ENCODE measurements at regions not wholly inside any gene's neighbourhood (a gene's known extent, or its start where the extent isn't known, plus 50 kb on each side); places are given as distances from the start of the nearest gene placed in this dataset.

- H3K27me3 ChIP-seq: no peaks in the 10 kb centered on the region
- H3K27ac ChIP-seq: no peak overlapping the region
- H3K4me3 ChIP-seq: no peak overlapping the region
- H3K9me3 ChIP-seq: no peaks in the 10 kb centered on the region
- intact Hi-C loops (cut with DNase I; ENCODE audit: low total_unique reads) (no loop called here), in situ Hi-C loops (cut with MboI; ENCODE audit: low pct_ligation_motif_present in 1 of 4, low pct_unique_long_range_greater_than_20kb in 1 of 4, low sequenced_read_pairs in 3 of 4) (no loop called here)
- no peak for DNase-seq
- WGBS, 2 donors (ENCODE audit: low coverage in 1 of 2): 96% methylated on average over 1 of the region's 1 CpG; no CpG with 5 or more reads in 1 of the 2 donors
- no peaks in the 10 kb centered on the region for H3K4me1 ChIP-seq
- no peak for TF ChIP-seq POLR2A (IDR thresholded peaks at IDR 0.05)
- no peak for TF ChIP-seq POLR2AphosphoS5 (IDR thresholded peaks at IDR 0.05)
- TF ChIP-seq CTCF (IDR thresholded peaks at IDR 0.05): no peak
- TF ChIP-seq EP300 (IDR thresholded peaks at IDR 0.05; ENCODE audit: low read depth): no peak
- H3K36me3 ChIP-seq: no peaks in the 10 kb centered on the region
These were observed 652.1 kb downstream of the TLE4 start for GRCh38 chr9:80223897-80224296.

GRCh38 chr9:80222466-80223169 is 650.9 kb downstream of the TLE4 start:
- H3K27ac ChIP-seq: no peak overlapping the region
- in situ Hi-C loops (cut with MboI; ENCODE audit: low pct_ligation_motif_present in 1 of 4, low pct_unique_long_range_greater_than_20kb in 1 of 4, low sequenced_read_pairs in 3 of 4): no loop called here
- H3K4me3 ChIP-seq: no peak overlapping the region
- 76% methylated on average over 3 of the region's 3 CpGs for WGBS, 2 donors (ENCODE audit: low coverage in 1 of 2)
- no peaks in the 10 kb centered on the region for H3K4me1 ChIP-seq
- H3K36me3 ChIP-seq: no peaks in the 10 kb centered on the region
- intact Hi-C loops (cut with DNase I; ENCODE audit: low total_unique reads): no loop called here
- TF ChIP-seq POLR2AphosphoS5 (IDR thresholded peaks at IDR 0.05): no peak
- no peak for TF ChIP-seq EP300 (IDR thresholded peaks at IDR 0.05; ENCODE audit: low read depth)
- no peak for TF ChIP-seq CTCF (IDR thresholded peaks at IDR 0.05)
- TF ChIP-seq POLR2A (IDR thresholded peaks at IDR 0.05): no peak
- DNase-seq: no peak
- H3K27me3 ChIP-seq: no peaks in the 10 kb centered on the region
- H3K9me3 ChIP-seq: no peaks in the 10 kb centered on the region

GRCh38 chr9:80218328-80218727 is 646.6 kb downstream of the TLE4 start:
- WGBS, 2 donors (ENCODE audit: low coverage in 1 of 2): 73% methylated on average over 6 of the region's 6 CpGs; no CpG with 5 or more reads in 1 of the 2 donors
- intact Hi-C loops (cut with DNase I; ENCODE audit: low total_unique reads): no loop called here
- H3K27ac ChIP-seq: no peak overlapping the region
- no peaks in the 10 kb centered on the region for H3K36me3 ChIP-seq
- no peaks in the 10 kb centered on the region for H3K9me3 ChIP-seq
- TF ChIP-seq EP300 (IDR thresholded peaks at IDR 0.05; ENCODE audit: low read depth) (no peak), CTCF (IDR thresholded peaks at IDR 0.05) (no peak), POLR2AphosphoS5 (IDR thresholded peaks at IDR 0.05) (no peak), POLR2A (IDR thresholded peaks at IDR 0.05) (no peak)
- no peaks in the 10 kb centered on the region for H3K4me1 ChIP-seq
- no peaks in the 10 kb centered on the region for H3K27me3 ChIP-seq
- no peak for DNase-seq
- no peak overlapping the region for H3K4me3 ChIP-seq
- in situ Hi-C loops (cut with MboI; ENCODE audit: low pct_ligation_motif_present in 1 of 4, low pct_unique_long_range_greater_than_20kb in 1 of 4, low sequenced_read_pairs in 3 of 4): no loop called here

- Histone ChIP-seq H3K4me1 (no peaks in the 10 kb centered on the region), H3K9me3 (peaks cover 0 to 4% of the 10 kb centered on the region in 2 donors), H3K4me3 (no peak overlapping the region), H3K27me3 (no peaks in the 10 kb centered on the region), H3K36me3 (no peaks in the 10 kb centered on the region), H3K27ac (no peak overlapping the region)
- TF ChIP-seq POLR2AphosphoS5 (IDR thresholded peaks at IDR 0.05) (no peak), EP300 (IDR thresholded peaks at IDR 0.05; ENCODE audit: low read depth) (no peak), POLR2A (IDR thresholded peaks at IDR 0.05) (no peak), CTCF (IDR thresholded peaks at IDR 0.05) (no peak)
- DNase-seq: no peak
- intact Hi-C loops (cut with DNase I; ENCODE audit: low total_unique reads) (no loop called here), in situ Hi-C loops (cut with MboI; ENCODE audit: low pct_ligation_motif_present in 1 of 4, low pct_unique_long_range_greater_than_20kb in 1 of 4, low sequenced_read_pairs in 3 of 4) (no loop called here)
- 93% methylated on average over 8 of the region's 8 CpGs; no CpG with 5 or more reads in 1 of the 2 donors for WGBS, 2 donors (ENCODE audit: low coverage in 1 of 2)
These were observed 641.8 kb downstream of the TLE4 start for GRCh38 chr9:80213613-80214012.

Measured in transverse colon (tissue), 4 donors.